ENCODE measurements at regions not wholly inside any gene's neighbourhood (a gene's known extent, or its start where the extent isn't known, plus 50 kb on each side); places are given as distances from the start of the nearest gene placed in this dataset.
A peak's percentile ranks its signal among the peaks of the same experiment; 100 is the strongest.

DNA sequence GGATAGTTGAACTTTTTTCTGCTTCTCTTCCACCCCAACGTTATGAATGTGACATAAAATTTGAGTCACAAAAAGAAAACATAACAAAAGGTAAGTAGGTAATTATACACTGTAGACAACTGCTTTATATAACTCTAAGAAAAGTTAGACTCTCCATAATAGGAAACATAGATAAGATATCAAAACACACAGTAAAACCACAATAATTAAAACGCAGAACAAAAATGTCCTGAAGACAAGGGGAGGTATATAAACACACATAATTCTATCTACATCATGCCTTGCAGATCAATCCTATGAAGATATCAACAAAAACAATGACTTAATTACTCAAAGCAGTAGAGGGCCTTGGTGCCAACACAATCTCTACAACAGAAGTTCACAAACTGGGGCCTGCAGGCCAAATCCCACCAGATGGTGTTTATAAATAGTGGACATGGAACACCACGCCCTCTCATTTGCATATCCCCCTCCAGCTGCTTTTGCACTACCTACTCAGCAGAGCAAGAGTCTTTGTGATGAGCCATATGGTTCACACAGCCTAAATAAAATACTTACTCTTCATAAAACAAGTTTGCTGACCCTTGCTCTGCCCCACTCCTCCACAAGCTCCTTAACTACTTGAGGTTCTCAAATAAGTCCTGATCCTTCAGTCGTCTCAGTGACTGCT, 254.7 kb downstream of the KLF12 start:
- no peak for DNase-seq

DNA sequence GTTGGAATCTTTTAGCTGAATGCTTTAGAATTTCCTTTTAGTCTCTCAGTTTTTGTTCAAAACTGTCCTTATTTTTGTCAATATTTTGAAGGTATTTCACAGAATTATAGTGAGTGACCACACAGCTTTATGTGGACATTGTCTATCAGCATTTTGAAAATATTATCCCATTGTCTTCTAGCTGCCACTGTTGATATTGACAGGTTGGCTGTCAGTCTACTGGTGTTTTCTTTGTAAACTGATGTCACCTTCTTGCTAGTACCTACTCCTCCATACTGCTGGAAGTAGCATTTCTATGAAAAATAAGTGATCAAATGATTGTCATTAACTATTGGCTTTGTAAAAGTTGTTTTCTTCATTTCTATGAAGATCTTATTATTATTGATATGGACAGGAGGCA, 256.8 kb downstream of the KLF12 start:
- DNase-seq, result no peak

GRCh38 chr13:73876323-73876722, 257.9 kb downstream of the KLF12 start:
- DNase-seq, result no peak

DNA sequence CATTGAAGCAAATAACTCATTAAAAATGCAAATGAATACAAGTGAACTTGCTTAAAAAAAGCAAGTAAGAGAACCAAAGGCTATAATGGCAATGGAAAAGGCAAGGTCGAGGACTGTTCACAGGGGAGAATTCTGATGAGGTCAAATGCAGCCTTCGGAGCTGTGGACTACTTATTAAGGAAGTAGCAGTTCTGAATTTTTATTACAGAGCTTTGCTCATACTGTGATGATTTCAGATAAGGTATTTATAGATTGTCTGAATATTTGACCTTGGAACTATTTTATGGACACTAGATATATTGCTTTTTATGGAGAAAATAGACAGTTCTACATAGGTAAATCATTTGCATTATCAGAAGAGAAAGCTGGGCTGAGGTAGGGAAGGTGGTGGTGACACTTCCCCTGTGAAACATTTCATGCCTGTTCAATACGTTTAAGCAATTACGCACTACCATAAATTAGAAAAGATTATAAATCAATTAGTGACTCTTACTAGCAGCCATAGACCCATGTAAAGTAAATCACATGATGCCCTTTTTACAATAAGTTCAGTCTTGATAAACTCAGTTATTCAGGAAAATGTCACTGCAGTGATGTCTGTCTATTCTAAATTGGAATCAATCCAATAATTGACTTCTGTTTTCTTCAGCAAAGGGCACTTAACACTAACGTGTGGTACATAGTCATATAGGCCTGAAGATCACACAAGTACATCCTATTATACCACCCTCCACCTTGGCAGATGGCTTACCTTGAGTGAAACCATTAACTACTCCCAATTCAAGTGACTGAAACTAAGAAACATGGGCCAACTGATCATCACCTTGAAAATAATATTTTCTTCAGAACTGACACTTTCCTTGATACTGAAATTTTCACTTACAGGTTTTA, 260.0 kb downstream of the KLF12 start:
- DNase-seq, result no peak

DNA sequence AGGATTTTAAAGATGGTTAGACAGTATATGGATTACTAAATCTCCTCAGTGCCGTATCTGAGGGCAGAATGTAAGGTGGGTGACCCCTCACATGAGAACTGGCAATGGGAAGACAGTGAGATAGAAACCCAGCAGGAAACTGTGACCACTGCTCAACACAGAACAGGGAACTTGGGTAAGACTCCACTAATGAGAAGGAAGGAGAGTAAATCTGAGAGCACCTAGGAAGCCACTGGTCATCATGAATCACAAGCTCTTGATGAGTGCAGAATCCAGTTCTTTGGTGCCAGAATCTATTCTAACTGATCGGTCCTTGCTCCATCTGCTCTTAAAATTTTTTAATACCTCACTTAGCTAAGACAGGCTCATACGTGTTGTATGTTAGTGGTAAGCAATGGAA, 261.8 kb downstream of the KLF12 start:
- DNase-seq, result no peak

GRCh38 chr13:73870970-73871935, 263.0 kb downstream of the KLF12 start:
- DNase-seq, result peak; percentile 20

- DNase-seq, result no peak
Observed at GRCh38 chr13:73870036-73870741, 264.0 kb downstream of the KLF12 start.

DNA sequence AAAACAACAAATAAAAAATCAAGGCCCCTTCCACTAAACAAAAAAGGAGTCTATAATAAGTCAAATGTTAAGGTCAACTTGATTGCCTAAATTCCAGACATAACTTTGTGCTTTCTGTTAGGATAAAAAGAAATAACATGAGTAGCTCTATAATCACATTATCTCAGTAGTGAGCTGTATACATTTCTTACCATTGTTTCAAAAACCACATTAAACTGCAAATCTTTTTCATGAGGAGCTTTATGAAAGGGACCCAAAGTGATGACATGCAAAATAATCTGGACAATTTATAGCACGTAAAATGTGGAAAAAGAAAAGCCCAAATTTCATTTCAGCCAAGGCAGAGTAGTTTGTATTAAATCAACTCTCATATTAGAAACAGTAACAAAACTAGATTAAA, 269.2 kb downstream of the KLF12 start:
- no peak for DNase-seq

DNA sequence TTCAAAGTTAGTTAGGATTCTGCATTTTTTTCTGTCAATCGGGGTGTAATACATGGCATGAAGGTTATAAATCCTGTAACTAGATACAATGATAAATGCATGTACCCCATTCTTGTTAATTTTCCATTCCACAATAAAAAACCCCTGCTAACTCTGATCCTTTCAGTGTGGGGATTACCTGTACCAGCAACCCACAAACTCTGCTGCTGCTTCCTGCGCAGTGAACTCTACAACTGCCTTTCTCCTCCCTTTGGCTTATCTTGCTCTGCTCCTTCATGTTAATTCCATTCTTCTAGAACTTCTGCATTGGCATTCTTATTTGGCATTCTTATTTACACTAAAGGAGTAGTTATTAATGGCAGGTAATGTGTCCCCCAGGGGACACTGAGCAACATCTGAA, 273.1 kb downstream of the KLF12 start:
- no peak for DNase-seq

DNA sequence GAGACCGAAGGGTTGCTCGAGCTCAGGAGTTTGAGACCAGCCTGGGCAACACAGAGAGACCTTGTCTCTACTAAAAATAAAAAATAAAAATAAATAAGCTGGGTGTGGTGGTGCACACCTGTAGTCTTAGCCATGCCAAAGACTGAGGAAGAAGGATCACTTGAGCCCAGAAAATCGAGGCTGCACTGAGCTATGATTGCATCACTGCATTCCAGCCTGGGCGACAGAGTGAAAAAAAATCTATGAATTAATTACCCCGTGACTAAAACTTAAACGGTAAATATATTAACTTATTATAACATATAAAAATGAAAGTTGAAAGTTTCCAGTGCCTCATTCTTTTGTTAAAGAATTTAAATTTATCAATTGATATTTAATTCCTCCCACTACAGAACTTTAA, 273.7 kb downstream of the KLF12 start:
- DNase-seq, result no peak

GRCh38 chr13:73859841-73860240, 274.4 kb downstream of the KLF12 start:
- DNase-seq, result no peak

GRCh38 chr13:73857106-73857505, 277.1 kb downstream of the KLF12 start:
- DNase-seq, result no peak

DNA sequence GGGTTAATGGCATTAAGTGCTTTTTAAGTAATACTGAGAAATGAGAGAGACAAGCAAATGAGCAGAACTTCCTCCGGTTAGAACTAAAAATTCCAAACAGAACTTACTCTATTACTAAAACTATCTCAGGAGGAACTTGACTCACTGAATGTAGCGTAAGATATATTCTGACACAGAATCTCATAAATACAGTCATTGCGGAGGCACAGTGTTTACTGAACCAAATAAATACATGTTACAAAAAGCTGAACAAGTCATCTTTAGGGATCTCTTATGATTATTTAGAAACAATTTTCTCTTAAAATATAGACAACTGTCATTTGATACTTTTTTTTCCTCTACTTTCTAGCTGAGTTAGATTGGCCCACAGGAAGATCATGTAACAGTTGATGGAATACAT, 283.1 kb downstream of the KLF12 start:
- no peak for DNase-seq

DNA sequence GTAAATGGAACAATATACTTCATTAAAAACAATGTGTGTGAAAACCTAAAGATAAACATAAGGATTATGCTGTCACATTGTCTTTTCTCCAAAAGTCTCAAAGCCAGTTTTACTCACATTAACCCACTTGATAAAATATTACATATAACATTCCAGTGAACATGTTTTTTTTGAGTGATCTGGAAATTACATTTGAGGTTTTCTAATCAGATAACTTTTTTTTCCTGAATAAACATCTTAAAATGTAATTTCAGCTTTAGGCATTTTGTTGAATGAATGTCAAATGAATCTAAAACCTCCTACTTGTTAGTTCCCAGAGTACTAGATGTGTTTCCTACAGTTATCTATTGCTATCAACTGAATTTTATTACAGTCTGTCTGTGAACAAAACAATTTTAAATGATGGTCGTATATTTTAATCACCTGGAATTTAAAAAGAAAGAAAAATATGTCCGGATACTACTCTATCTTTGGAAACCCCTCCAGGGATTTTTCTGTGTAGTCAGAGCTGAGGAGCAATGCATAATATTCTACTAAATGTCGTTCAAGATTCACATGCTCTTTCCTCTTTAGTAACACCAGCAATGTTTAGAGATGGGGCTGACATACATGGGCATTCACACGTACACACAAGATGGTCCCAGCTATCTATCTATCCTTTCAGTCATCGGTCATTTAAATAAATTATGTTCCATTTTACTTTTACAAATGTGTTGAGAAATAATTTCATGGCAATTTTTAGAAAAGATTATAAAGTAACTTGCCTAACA, 283.9 kb downstream of the KLF12 start:
- no peak for DNase-seq

DNA sequence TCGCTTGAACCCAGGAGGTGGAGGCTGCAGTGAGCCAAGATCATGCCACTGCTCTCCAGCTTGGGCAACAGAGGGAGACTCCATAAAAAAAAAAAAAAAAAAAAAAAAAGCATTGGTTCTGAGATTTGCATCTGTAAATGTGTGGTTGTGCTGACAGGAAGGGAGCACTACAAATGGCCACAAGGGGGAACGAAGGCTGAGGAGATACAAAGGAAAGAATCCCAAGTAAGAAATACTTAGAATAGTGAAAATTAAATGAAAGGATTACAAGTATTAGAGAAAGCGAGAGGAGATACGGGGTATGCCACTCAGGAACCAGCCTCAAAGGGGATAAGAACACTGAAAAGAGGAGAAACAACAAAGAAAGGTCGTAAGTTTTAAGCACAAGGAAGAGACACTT, 284.9 kb downstream of the KLF12 start:
- no peak for DNase-seq

DNA sequence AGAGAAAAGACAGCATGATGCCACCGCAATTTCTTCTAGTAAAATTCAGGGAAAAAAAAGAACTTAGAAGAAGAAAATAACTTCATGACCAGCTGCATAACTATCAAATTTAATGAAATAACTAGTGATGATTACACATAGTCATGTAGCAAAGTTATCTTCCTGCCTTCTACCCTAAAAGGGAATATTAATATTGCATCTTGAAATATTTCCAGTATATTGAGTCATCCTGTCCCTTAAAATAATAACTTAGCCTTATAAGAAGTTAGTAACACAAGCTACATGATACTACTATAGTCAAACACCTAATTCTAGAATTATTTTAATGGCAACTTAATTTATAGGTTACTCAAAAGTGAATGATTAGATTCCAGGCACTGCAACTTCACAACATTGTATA, 289.2 kb downstream of the KLF12 start:
- no peak for DNase-seq

DNA sequence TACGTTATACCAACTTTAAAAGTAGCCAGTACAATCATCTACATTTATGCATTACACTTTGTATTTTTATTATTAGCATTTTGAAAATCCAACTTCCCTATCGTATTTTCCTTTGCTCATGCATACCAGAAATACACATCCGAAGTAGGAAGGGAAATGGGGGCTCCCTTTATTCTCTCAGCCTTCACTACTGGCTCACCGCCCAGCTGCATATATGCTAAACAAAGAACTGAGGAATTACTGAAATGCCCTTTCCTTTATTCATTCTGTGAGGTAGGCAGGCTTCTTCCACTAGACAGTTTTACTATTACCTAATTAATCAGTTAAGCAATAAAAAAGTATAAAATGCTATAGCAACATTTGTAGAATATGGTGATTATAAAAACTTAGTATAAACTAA, 291.6 kb downstream of the KLF12 start:
- no peak for DNase-seq

DNA sequence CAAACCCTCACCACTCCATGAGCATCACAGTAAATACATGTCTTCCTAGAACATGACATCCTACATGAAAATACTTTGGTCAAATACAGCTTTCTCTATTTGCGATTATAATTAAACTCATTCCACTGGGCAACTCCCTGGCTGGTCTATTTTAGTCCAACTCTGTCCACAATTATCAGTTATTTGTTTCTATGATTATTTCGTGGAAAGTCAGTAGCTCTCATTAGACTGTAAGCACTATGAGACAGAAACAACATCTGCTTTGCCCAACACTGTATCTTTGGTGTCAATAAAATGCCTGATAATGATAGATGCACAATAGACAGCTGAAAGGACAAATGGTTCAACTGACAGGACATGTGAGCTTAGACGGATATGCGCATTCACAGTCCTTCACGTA, 292.0 kb downstream of the KLF12 start:
- no peak for DNase-seq

- no peak for DNase-seq
Observed at GRCh38 chr13:73837147-73837546, 297.1 kb downstream of the KLF12 start.

GRCh38 chr13:73835138-73835721, 299.0 kb downstream of the KLF12 start:
- no peak for DNase-seq

DNA sequence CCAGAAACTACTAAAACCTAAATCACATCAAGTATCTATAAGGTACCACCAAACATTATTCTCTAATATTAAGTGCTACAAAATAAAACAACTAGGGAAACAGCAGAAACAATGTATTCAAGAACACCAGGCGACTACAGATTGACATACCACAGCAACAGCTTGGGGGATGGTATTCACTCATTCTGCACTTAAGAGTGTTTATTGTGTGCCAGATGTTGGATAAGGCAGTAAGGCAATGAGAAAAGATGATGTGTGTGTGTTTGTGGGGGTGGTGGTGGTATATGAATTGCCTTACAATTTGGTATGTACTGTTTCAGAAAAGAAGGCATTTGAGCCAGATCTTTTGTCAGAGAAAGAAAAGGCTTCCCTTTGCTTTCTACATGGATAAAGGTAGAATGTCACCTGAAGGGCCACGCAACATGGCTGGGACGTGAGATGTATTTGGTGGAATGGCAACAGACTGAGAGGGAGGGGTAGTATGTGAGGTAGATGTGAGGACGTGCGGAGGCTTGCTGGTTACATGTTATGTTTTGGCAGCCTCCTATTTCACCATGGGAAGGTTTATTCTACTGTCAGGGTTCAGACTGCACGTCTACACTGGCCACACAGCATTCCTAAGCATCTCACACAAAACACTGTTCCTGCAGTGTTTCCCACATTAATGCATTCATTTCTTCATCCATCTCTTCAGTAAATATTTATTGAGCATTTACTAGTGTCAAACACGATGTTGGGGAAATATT, 300.7 kb downstream of the KLF12 start:
- no peak for DNase-seq

All from activated naive CD4-positive, alpha-beta T cell treated with Interleukin-2 at 50 U/mL for 16 hours (primary cell).